ENCODE measurements at regions not wholly inside any gene's neighbourhood (a gene's known extent, or its start where the extent isn't known, plus 50 kb on each side); places are given as distances from the start of the nearest gene placed in this dataset.

DNA sequence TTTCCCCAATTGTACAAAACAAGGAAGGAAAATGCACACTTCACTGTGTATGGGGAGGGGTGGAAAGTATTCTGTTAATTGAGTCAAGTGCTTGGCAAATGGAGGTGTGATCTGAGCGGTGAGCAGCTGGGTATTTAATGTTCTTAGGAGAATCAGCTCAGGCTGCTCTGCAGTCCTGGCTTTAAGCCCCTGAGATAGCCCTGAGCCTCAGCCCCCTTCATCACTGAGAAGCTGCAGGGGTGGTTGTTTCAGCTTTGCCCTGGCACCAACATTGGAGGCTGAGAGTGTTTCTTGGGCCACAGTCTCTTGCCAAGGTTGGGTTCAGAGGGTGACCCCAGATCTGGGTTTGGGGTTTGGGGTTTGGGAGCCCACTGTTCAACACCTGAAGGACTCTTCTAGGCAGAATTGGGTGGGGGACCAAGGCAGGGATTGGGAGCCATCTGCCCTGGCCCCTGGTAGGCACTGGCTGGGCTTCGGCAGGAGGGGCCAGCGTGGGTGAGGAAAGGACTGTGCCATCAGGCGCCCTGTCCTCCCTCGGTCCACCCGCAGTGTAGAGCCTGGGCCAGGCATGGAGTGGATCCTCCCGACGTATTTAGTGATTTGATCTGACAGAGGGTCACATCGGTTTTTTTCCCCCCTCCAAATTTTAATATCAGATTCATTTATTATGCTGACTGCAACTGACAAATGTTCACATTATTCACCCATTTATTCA, 66.7 kb upstream of the ZNF536 start:
- TF ChIP-seq GATA3 (IDR thresholded peaks at IDR 0.05; ENCODE audit: low read depth, low read length) (no peak), GATA2 (IDR thresholded peaks at IDR 0.05; ENCODE audit: low read depth, low read length) (no peak)

- no peak for TF ChIP-seq GATA3 (IDR thresholded peaks at IDR 0.05; ENCODE audit: low read depth, low read length)
- TF ChIP-seq GATA2 (IDR thresholded peaks at IDR 0.05; ENCODE audit: low read depth, low read length) = no peak
These were observed 64.8 kb upstream of the ZNF536 start for GRCh38 chr19:30307191-30307974.

DNA sequence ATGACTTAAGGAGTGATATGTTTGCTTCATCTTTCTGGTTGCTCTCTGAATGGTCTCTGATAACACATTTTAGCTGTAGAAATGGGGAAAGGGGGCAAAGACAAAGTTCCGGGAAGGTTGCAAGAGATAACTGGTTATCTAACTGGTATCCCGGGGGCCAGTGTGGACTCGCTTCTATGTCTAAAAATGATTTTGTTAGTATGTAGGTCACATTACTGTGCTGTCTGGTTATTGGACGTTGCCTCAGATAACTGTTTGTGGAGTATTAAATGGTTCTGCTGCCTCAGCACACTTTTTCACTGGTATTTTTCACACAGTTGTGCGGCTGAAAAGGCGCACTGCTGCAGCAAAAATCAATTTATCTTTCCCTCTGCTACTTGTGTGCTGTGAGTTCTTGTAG, 63.0 kb upstream of the ZNF536 start:
- no peak for TF ChIP-seq GATA3 (IDR thresholded peaks at IDR 0.05; ENCODE audit: low read depth, low read length)

GRCh38 chr19:30309905-30310601, 62.1 kb upstream of the ZNF536 start:
- TF ChIP-seq GATA2 (IDR thresholded peaks at IDR 0.05; ENCODE audit: low read depth, low read length) = no peak
- no peak for TF ChIP-seq GATA3 (IDR thresholded peaks at IDR 0.05; ENCODE audit: low read depth, low read length)

DNA sequence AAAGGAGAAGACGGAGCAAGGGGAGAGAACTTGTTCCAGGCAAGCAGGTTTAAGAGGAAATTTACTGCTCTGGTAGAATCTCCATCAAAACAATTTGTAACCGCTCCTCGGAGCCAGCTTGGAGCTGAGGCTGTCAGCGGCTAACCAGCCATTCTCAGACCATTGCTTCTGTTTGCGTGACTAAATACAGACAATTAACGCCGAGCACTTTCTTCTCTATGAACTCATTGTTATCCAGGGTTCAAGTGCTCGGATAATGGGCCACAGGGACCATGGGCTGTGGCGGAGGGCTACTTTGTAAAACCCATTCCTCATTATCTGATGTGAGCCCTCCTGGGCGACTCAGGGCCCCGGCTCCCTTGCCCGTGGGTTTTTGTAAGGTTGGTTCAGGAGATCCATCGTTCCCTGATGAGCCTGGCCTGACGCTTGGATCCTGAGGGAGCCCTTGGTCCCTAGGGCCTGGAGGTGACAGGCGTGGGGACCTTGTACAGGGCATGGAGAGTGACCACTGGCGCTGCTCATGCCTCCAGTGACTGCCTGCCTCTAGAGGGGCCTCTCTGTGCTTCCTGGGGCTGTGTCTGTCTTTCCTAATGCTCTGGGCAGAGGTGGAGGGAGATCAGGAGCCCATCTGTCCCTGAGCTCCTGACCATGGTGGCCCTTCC, 61.5 kb upstream of the ZNF536 start:
- TF ChIP-seq GATA3 (IDR thresholded peaks at IDR 0.05; ENCODE audit: low read depth, low read length) (no peak), GATA2 (IDR thresholded peaks at IDR 0.05; ENCODE audit: low read depth, low read length) (no peak)

- TF ChIP-seq GATA3 (IDR thresholded peaks at IDR 0.05; ENCODE audit: low read depth, low read length) (no peak), GATA2 (IDR thresholded peaks at IDR 0.05; ENCODE audit: low read depth, low read length) (no peak)
These were observed 60.3 kb upstream of the ZNF536 start for GRCh38 chr19:30311911-30312310.

- no peak for TF ChIP-seq GATA2 (IDR thresholded peaks at IDR 0.05; ENCODE audit: low read depth, low read length)
- no peak for TF ChIP-seq GATA3 (IDR thresholded peaks at IDR 0.05; ENCODE audit: low read depth, low read length)
These were observed 59.4 kb upstream of the ZNF536 start for GRCh38 chr19:30312582-30313352.

DNA sequence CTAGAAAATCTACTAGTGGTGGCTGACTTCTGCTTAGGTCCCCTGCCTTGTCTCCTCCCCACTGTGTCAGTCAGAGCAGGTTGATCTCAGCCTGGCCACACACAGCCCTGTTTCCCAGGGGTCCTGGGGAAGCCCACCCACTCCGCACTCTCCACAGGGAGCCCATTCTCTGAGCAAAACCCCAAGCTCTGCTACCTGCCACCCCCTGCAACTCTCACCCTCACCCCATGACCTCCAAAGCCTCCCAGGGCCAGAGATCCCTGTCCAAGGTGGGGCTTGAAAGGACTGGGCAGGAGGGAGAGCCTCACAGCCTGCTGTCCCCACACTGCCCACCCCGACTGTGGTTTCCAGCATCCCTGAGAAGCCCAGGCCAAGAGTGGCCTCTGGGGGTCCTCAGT, 58.8 kb upstream of the ZNF536 start:
- TF ChIP-seq GATA3 (IDR thresholded peaks at IDR 0.05; ENCODE audit: low read depth, low read length) (no peak), GATA2 (IDR thresholded peaks at IDR 0.05; ENCODE audit: low read depth, low read length) (no peak)

DNA sequence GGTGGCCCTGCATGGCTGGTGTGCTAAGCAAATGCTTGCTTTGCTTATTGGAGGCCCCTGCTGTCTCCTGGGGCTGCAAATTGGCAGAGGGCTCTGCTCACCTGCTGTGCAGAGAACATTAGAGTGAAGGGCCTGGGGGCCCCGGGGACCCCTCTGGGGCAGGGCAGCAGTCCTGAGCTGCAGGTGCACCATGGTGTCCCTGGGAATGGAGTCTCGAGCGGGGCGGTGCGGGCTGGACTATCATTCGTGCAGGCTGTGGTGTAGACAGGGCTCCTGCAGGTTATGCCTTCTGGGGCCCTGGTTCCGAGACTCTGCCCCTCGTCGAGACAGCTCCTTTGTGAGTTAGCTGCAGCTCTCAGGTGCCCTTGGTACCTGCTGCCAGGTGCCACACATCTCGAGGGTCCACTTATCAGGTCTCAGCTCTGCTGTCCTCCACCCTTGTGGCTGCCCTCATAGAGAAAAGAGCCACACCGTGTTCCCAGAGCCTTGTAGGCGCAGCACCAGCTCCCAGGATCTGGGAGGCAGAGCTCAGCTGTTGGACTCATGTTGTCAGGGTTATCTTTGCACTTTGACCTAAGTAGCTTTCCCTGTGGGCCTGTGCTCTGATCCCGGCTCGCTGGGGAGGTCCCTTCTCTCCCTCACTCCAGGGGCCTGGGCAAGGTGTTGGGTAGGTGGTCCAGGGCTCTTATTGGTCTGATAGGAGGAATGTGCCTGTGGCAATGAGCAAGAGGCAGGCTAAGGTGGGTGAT, 58.0 kb upstream of the ZNF536 start:
- TF ChIP-seq GATA2 (IDR thresholded peaks at IDR 0.05; ENCODE audit: low read depth, low read length) (no peak), GATA3 (IDR thresholded peaks at IDR 0.05; ENCODE audit: low read depth, low read length) (no peak)

- TF ChIP-seq GATA3 (IDR thresholded peaks at IDR 0.05; ENCODE audit: low read depth, low read length) = no peak
- no peak for TF ChIP-seq GATA2 (IDR thresholded peaks at IDR 0.05; ENCODE audit: low read depth, low read length)
These were observed 57.4 kb upstream of the ZNF536 start for GRCh38 chr19:30314805-30315155.

DNA sequence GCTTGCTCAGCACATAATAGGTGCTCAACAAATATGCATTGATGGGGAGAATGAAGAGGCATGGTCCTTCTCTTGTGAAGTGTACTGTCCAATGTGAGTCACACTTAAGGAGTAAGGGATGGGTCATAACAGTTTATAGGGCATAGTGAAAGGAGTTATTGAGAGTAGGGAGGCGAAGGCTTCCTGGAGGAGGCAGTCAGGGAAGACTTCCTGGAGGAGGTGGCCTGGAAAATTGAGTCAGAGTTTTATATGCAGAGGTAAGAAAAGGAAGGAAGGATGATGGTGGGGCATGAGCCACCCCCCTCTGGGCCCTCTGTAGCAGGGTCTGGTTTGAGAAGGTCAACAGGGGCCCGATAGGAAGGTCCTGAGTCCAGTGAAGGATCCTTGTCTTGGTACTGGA, 57.0 kb upstream of the ZNF536 start:
- TF ChIP-seq GATA2 (IDR thresholded peaks at IDR 0.05; ENCODE audit: low read depth, low read length) (no peak), GATA3 (IDR thresholded peaks at IDR 0.05; ENCODE audit: low read depth, low read length) (no peak)

DNA sequence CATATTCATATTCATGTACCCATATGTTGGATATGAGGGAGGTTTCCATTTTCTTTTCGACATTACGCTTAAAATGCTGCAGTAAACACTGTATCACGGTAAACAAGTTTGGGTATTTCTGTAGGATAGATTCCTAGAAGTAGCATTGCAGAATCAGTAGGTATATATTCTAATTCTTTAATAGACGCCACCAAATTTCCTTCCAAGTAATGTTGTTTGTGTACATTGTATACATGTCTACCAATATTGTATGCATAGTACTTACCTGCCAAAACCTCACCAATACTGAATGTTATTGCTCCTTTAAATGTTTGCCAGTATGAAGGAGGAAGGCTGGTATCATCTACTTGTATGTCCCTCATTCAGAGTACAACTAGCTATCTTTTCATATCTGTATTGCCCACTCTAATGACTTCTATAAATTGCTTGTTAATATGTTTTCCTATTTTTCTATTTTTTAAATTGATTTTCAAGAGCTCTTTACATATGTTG, 56.1 kb upstream of the ZNF536 start:
- no peak for TF ChIP-seq GATA3 (IDR thresholded peaks at IDR 0.05; ENCODE audit: low read depth, low read length)
- no peak for TF ChIP-seq GATA2 (IDR thresholded peaks at IDR 0.05; ENCODE audit: low read depth, low read length)

Data from SH-SY5Y (cell line).